HUES6 (cell line): ENCODE measurements at regions not wholly inside any gene's neighbourhood (a gene's known extent, or its start where the extent isn't known, plus 50 kb on each side); places are given as distances from the start of the nearest gene placed in this dataset.

Experiments used
- H3K27ac ChIP-seq: 2 replicates; pipeline ENCODE4 v1.7.0; 2013; ENCODE audit warnings: low read depth, mild to moderate bottlenecking, low read length, inconsistent platforms
- H3K27me3 ChIP-seq: 2 replicates; pipeline ENCODE4 v1.6.1; 2013; ENCODE audit warnings: low read length; ENCODE audit not compliant: control insufficient read depth, insufficient read depth
- H3K36me3 ChIP-seq: 2 replicates; pipeline ENCODE4 v1.6.1; 2013; ENCODE audit warnings: low read length; ENCODE audit not compliant: control insufficient read depth, insufficient read depth
- H3K4me1 ChIP-seq: 2 replicates; pipeline ENCODE4 v1.6.1; 2013; ENCODE audit warnings: low read length; ENCODE audit not compliant: control insufficient read depth, insufficient read depth
- H3K4me3 ChIP-seq: 2 replicates; pipeline ENCODE4 v1.5.1; 2013; ENCODE audit warnings: low read depth, low read length
- H3K9ac ChIP-seq: one replicate; pipeline ENCODE4 v1.6.1; 2013; ENCODE audit warnings: mild to moderate bottlenecking, low read length
- H3K9me3 ChIP-seq: 2 replicates; pipeline ENCODE4 v1.6.1; 2013; ENCODE audit warnings: low read depth, low read length; ENCODE audit not compliant: control insufficient read depth, insufficient read depth

DNA sequence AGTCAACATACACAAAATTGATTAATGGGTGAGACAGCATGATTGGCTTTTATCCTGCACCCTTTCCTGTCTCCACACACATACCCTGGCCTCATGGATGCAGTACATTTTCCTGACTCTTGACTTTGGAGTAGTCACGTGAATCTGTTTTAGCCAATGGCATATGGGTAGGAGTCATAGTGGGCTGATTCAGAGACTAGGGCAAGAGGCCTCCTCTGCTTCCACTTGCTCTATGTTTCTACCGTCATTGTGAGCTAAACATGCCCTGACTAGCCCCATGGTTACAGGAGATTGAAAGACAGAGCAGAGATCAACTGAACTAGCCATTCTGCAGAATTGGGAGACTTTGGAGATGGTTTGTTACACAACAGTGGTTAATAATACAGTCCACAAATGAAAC, 850.0 kb downstream of the DHX35 start:
- no peaks in the 10 kb centered on the region for H3K27me3 ChIP-seq
- H3K9me3 ChIP-seq, result no peaks in the 10 kb centered on the region

DNA sequence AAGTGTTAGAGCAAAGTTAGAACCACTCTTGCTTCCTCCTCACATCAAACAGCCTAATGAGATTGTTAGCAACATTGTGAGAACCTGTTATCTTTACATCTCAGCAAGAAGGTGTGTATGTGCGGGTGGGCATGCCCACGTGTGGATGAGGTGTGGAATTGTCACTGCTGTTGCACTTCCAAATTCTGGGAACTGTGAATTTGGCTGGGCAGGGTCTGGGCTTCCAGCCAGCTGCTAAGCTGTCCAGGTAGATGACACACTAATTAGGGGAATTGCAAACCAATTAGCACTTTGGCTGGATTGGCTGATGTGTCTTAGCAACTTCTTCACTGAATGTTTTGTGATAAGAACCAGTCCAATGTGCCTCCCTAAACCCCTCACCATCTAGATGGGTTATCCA, 848.2 kb downstream of the DHX35 start:
- Histone ChIP-seq H3K27me3 (no peaks in the 10 kb centered on the region), H3K4me1 (no peaks in the 10 kb centered on the region; the same call in 1 of the 2 replicates), H3K9me3 (no peaks in the 10 kb centered on the region), H3K27ac (no peak overlapping the region), H3K9ac (no peak overlapping the region), H3K4me3 (no peak overlapping the region), H3K36me3 (no peaks in the 10 kb centered on the region)

More for the DNA sequence above, 850.0 kb downstream of the DHX35 start:
- H3K4me3 ChIP-seq, result no peak overlapping the region
- no peaks in the 10 kb centered on the region; the same call in 1 of the 2 replicates for H3K4me1 ChIP-seq
- H3K27ac ChIP-seq, result no peak overlapping the region
- H3K9ac ChIP-seq, result no peak overlapping the region
- H3K36me3 ChIP-seq, result no peaks in the 10 kb centered on the region

- Histone ChIP-seq H3K9me3 (no peaks in the 10 kb centered on the region), H3K9ac (no peak overlapping the region), H3K27me3 (no peaks in the 10 kb centered on the region), H3K4me3 (no peak overlapping the region), H3K4me1 (no peaks in the 10 kb centered on the region; the same call in 1 of the 2 replicates), H3K36me3 (no peaks in the 10 kb centered on the region), H3K27ac (no peak overlapping the region)
Measured at GRCh38 chr20:39808613-39809012, 846.5 kb downstream of the DHX35 start.

DNA sequence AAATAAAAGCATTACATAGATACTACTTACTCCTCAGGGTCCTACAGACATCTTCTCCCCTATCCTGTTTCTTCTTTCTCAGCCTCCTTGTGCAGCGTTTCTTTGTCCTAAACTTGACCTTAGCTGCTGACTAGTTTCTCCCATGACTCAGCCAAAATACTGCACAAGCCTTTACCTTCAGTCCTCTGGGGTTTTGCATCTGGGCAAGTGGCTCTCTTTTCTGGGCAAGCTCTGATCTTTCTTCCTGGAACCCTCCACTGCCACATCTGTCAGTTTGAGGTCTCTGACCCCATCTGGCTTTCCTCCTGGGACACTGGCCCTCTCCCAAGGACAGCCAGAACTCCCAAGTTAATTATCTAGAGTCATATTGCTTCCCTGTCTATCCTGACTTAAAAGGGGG, 838.4 kb downstream of the DHX35 start:
- H3K36me3 ChIP-seq, result no peaks in the 10 kb centered on the region
- no peak overlapping the region for H3K9ac ChIP-seq
- H3K27me3 ChIP-seq, result no peaks in the 10 kb centered on the region
- no peaks in the 10 kb centered on the region for H3K4me1 ChIP-seq
- H3K4me3 ChIP-seq, result no peak overlapping the region
- H3K27ac ChIP-seq, result no peak overlapping the region
- no peaks in the 10 kb centered on the region for H3K9me3 ChIP-seq

- no peaks in the 10 kb centered on the region for H3K9me3 ChIP-seq
- H3K27ac ChIP-seq, result no peak overlapping the region
- H3K9ac ChIP-seq, result no peak overlapping the region
- no peaks in the 10 kb centered on the region for H3K4me1 ChIP-seq
- no peaks in the 10 kb centered on the region for H3K36me3 ChIP-seq
- no peaks in the 10 kb centered on the region for H3K27me3 ChIP-seq
- no peak overlapping the region for H3K4me3 ChIP-seq
Measured at GRCh38 chr20:39800111-39800510, 838.0 kb downstream of the DHX35 start.

DNA sequence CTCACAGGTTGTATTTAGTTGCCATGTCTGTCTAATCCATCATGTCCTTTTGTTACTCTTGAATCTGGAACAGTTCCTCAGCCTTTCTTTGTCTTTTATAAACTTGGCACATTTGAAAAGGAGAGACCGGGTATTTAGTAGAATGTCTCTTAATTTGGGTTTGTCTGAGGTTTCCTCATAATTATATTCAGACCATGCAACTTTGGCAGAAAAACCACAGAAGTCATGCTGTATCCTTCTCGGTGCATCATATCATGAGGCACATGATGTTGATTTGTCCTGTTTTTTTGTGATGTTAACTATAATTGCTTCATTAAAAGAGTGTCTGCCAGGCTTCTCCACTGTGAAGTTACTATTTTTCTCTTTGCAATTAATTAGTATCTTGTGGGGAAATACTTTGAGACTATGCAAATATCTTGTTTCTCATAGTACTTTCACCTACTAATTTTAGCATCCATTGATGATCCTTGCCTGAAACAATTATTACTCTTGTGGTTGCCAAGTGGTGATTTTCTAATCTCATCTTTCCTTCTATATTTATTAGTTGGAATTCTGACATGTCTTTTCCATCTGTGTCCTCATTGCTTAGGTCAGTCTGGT, 837.3 kb downstream of the DHX35 start:
- Histone ChIP-seq H3K27ac (no peak overlapping the region), H3K27me3 (no peaks in the 10 kb centered on the region), H3K9ac (no peak overlapping the region), H3K36me3 (no peaks in the 10 kb centered on the region), H3K4me3 (no peak overlapping the region), H3K9me3 (no peaks in the 10 kb centered on the region), H3K4me1 (no peaks in the 10 kb centered on the region)

GRCh38 chr20:39795401-39796272, 833.5 kb downstream of the DHX35 start:
- Histone ChIP-seq H3K9me3 (no peaks in the 10 kb centered on the region), H3K4me3 (no peak overlapping the region), H3K27ac (no peak overlapping the region), H3K4me1 (no peaks in the 10 kb centered on the region), H3K27me3 (no peaks in the 10 kb centered on the region), H3K9ac (no peak overlapping the region), H3K36me3 (no peaks in the 10 kb centered on the region)

DNA sequence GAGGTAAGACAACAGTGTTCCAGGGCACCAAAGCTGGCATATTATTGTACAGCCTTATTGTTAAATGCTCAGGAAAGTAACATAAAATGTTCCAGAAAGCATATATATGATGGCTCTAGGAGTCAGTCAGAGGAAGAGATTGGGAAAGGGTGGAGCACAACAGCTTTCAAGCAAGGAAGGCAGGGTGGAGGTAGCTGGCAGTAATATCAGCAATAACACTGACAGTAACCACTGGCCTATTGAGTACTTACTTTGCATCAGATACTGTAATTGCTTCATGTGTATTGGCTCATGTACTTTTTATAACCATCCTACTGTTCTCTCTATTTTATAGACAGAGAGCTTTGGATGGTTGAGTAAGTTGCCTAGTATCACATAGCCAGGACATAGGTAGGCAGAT, 830.2 kb downstream of the DHX35 start:
- Histone ChIP-seq H3K4me3 (no peak overlapping the region), H3K27me3 (no peaks in the 10 kb centered on the region), H3K36me3 (no peaks in the 10 kb centered on the region), H3K27ac (no peak overlapping the region), H3K9me3 (no peaks in the 10 kb centered on the region), H3K9ac (no peak overlapping the region), H3K4me1 (no peaks in the 10 kb centered on the region)

- no peaks in the 10 kb centered on the region for H3K4me1 ChIP-seq
- H3K27ac ChIP-seq, result no peak overlapping the region
- H3K9me3 ChIP-seq, result no peaks in the 10 kb centered on the region
- H3K36me3 ChIP-seq, result no peaks in the 10 kb centered on the region
- no peaks in the 10 kb centered on the region for H3K27me3 ChIP-seq
- H3K4me3 ChIP-seq, result no peak overlapping the region
- H3K9ac ChIP-seq, result no peak overlapping the region
Measured at GRCh38 chr20:39789411-39789810, 827.3 kb downstream of the DHX35 start.

GRCh38 chr20:39785252-39785917, 823.2 kb downstream of the DHX35 start:
- Histone ChIP-seq H3K36me3 (peaks cover 7% of the 10 kb centered on the region; the same call in 1 of the 2 replicates), H3K4me1 (no peaks in the 10 kb centered on the region), H3K9ac (no peak overlapping the region), H3K27me3 (no peaks in the 10 kb centered on the region), H3K9me3 (peaks cover 5% of the 10 kb centered on the region), H3K27ac (no peak overlapping the region), H3K4me3 (no peak overlapping the region)

- H3K36me3 ChIP-seq, result peaks cover 7% of the 10 kb centered on the region; the same call in 1 of the 2 replicates
- no peaks in the 10 kb centered on the region for H3K4me1 ChIP-seq
- no peak overlapping the region for H3K4me3 ChIP-seq
- no peaks in the 10 kb centered on the region for H3K27me3 ChIP-seq
- no peak overlapping the region for H3K27ac ChIP-seq
- peaks cover 5% of the 10 kb centered on the region for H3K9me3 ChIP-seq
- no peak overlapping the region for H3K9ac ChIP-seq
Measured at GRCh38 chr20:39784693-39785092, 822.5 kb downstream of the DHX35 start.
